ENCODE measurements at regions not wholly inside any gene's neighbourhood (a gene's known extent, or its start where the extent isn't known, plus 50 kb on each side); places are given as distances from the start of the nearest gene placed in this dataset.

DNA sequence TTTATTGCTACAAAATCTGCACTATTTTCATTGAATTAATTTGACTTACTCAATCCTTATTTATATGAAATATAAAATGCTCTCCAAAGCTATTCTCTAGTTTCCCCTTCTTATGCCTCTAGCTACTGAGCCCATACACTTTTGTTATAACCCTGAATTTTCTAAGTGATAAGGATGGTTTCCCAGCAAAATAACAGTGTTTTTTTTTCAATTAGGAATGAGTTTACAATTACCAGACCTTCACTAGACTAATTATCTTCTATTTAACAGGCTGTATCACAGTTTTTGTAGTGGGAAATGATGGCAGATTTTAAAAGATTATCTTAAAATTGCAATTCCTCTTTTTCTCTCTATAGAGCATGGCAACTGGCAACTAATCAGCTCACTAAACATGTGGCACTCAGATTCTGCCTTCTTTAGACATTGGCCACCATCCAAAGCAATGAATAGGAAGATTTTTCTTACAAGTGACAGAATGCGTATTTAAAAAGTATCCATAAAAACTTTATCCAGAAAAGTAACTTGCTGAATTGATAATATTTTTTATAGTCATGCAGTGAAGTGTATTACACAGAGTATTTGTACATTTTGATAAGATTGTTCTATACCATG lies 585.7 kb upstream of the ZNF608 start:
- no peak overlapping the region for H3K27ac ChIP-seq (ENCODE audit: control insufficient read depth, insufficient read depth)
- no peak for TF ChIP-seq SPI1 (IDR thresholded peaks at IDR 0.05; ENCODE audit: borderline replicate concordance, insufficient read depth, low read depth, low read length)
- TF ChIP-seq TARDBP (IDR thresholded peaks at IDR 0.05; ENCODE audit: borderline replicate concordance) = no peak
- TF ChIP-seq NFYB (IDR thresholded peaks at IDR 0.05; ENCODE audit: insufficient read depth, low read depth, low read length) = no peak
- TF ChIP-seq NBN (IDR thresholded peaks at IDR 0.05) = no peak
- no peaks in the 10 kb centered on the region for H4K20me1 ChIP-seq (ENCODE audit: control insufficient read depth, insufficient read depth)
- no peak overlapping the region for H2AFZ ChIP-seq (ENCODE audit: control insufficient read depth, low read depth, low read length)
- intact Hi-C loops (cut with micrococcal nuclease; ENCODE audit: unreplicated experiment) (no loop called here), in situ Hi-C loops (cut with MboI) (no loop called here)
- FAIRE-seq (no peak), DNase-seq (ENCODE audit: low read depth, low spot score) (no peak), ATAC-seq (no peak)
- H3K79me2 ChIP-seq (ENCODE audit: control insufficient read depth, insufficient read depth, low read length) = no peaks in the 10 kb centered on the region
- BruUV-seq (replicated peaks) = no TSS peak
- CTCF ChIA-PET = no interaction called here
- 35% methylated on average over 1 of the region's 1 CpG for WGBS (ENCODE audit: insufficient coverage, insufficient replicate concordance, low lambda C conversion rate, missing lambda C conversion rate)
- H3K4me1 ChIP-seq (ENCODE audit: control insufficient read depth, insufficient read depth, low read length) = no peaks in the 10 kb centered on the region
- H3K9me3 ChIP-seq (replicated peaks; ENCODE audit: control insufficient read depth, insufficient read depth, low read length) = no peaks in the 10 kb centered on the region
- H3K27me3 ChIP-seq (replicated peaks in 1 of 2; ENCODE audit: control insufficient read depth in 2 of 2, insufficient read depth in 2 of 2, low read length in 1 of 2) = no peaks in the 10 kb centered on the region
- RAD21 ChIA-PET (ENCODE audit: unreplicated experiment) = interaction anchor here (0.6 kb wide), 1 partner anchor 915 kb away, joined by 4 read pairs; no protein-coding TSS in a partner anchor
- no peaks in the 10 kb centered on the region for H3K36me3 ChIP-seq (ENCODE audit: control insufficient read depth in 2 of 2, insufficient read depth in 2 of 2, low read length in 1 of 2)
- no peak overlapping the region for H3K4me3 ChIP-seq
- POLR2A ChIA-PET = no interaction called here
- H3K9ac ChIP-seq (ENCODE audit: control insufficient read depth, insufficient read depth, low read length) = no peak overlapping the region
- SMC1A ChIA-PET (ENCODE audit: uncharacterized antibody, unreplicated experiment) = interaction anchor here (0.5 to 1.1 kb wide), 4 partner anchors 9 to 275 kb away, joined by 3 to 6 read pairs (median 3); no protein-coding TSS in a partner anchor
- H3K4me2 ChIP-seq (ENCODE audit: control insufficient read depth, insufficient read depth) = no peak overlapping the region

DNA sequence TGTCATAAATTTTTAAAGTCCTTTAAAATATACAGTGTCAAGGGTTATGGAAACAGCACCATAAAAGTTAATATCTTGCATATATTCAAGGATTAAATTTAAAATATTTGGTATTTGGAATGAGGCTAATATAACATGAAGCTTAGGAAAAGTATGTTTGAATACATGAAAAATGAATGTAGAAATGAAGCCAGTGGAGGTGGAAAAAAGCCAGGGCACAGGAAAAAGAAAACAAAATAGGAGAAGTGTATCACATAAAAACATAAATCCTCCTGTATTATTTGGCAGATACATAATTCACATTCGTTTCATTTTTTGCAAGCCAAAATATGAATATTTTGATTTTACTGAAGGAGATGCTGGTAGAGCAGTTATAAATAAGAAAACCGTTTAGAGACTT lies 587.0 kb upstream of the ZNF608 start:
- intact Hi-C loops (cut with micrococcal nuclease; ENCODE audit: unreplicated experiment) (no loop called here), in situ Hi-C loops (cut with MboI) (no loop called here)
- RAD21 ChIA-PET (ENCODE audit: unreplicated experiment) = no interaction called here
- DNase-seq (ENCODE audit: low read depth, low spot score) (no peak), FAIRE-seq (no peak), ATAC-seq (no peak)
- no TSS peak for BruUV-seq (replicated peaks)
- Histone ChIP-seq H3K4me3 (no peak overlapping the region), H3K9ac (ENCODE audit: control insufficient read depth, insufficient read depth, low read length) (no peak overlapping the region), H3K9me3 (replicated peaks; ENCODE audit: control insufficient read depth, insufficient read depth, low read length) (no peaks in the 10 kb centered on the region), H2AFZ (ENCODE audit: control insufficient read depth, low read depth, low read length) (no peak overlapping the region), H3K27ac (ENCODE audit: control insufficient read depth, insufficient read depth) (no peak overlapping the region), H3K4me1 (ENCODE audit: control insufficient read depth, insufficient read depth, low read length) (no peaks in the 10 kb centered on the region), H3K79me2 (ENCODE audit: control insufficient read depth, insufficient read depth, low read length) (no peaks in the 10 kb centered on the region), H3K4me2 (ENCODE audit: control insufficient read depth, insufficient read depth) (no peak overlapping the region), H3K27me3 (replicated peaks in 1 of 2; ENCODE audit: control insufficient read depth in 2 of 2, insufficient read depth in 2 of 2, low read length in 1 of 2) (no peaks in the 10 kb centered on the region), H4K20me1 (ENCODE audit: control insufficient read depth, insufficient read depth) (no peaks in the 10 kb centered on the region), H3K36me3 (ENCODE audit: control insufficient read depth in 2 of 2, insufficient read depth in 2 of 2, low read length in 1 of 2) (no peaks in the 10 kb centered on the region)
- CTCF ChIA-PET = interaction anchor here (0.6 kb wide), 1 partner anchor 55 kb away, joined by 7 read pairs; no protein-coding TSS in a partner anchor
- POLR2A ChIA-PET = no interaction called here
- TF ChIP-seq, protein P1, sequence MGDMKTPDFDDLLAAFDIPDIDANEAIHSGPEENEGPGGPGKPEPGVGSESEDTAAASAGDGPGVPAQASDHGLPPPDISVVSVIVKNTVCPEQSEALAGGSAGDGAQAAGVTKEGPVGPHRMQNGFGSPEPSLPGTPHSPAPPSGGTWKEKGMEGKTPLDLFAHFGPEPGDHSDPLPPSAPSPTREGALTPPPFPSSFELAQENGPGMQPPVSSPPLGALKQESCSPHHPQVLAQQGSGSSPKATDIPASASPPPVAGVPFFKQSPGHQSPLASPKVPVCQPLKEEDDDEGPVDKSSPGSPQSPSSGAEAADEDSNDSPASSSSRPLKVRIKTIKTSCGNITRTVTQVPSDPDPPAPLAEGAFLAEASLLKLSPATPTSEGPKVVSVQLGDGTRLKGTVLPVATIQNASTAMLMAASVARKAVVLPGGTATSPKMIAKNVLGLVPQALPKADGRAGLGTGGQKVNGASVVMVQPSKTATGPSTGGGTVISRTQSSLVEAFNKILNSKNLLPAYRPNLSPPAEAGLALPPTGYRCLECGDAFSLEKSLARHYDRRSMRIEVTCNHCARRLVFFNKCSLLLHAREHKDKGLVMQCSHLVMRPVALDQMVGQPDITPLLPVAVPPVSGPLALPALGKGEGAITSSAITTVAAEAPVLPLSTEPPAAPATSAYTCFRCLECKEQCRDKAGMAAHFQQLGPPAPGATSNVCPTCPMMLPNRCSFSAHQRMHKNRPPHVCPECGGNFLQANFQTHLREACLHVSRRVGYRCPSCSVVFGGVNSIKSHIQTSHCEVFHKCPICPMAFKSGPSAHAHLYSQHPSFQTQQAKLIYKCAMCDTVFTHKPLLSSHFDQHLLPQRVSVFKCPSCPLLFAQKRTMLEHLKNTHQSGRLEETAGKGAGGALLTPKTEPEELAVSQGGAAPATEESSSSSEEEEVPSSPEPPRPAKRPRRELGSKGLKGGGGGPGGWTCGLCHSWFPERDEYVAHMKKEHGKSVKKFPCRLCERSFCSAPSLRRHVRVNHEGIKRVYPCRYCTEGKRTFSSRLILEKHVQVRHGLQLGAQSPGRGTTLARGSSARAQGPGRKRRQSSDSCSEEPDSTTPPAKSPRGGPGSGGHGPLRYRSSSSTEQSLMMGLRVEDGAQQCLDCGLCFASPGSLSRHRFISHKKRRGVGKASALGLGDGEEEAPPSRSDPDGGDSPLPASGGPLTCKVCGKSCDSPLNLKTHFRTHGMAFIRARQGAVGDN (IDR thresholded peaks at IDR 0.05) = no peak
- TF ChIP-seq SUZ12 (IDR thresholded peaks at IDR 0.05; ENCODE audit: unreplicated experiment) = no peak
- TF ChIP-seq, protein P2, sequence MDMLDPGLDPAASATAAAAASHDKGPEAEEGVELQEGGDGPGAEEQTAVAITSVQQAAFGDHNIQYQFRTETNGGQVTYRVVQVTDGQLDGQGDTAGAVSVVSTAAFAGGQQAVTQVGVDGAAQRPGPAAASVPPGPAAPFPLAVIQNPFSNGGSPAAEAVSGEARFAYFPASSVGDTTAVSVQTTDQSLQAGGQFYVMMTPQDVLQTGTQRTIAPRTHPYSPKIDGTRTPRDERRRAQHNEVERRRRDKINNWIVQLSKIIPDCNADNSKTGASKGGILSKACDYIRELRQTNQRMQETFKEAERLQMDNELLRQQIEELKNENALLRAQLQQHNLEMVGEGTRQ (IDR thresholded peaks at IDR 0.05; ENCODE audit: borderline replicate concordance, low read depth, low read length) = no peak
- TF ChIP-seq KDM1A (IDR thresholded peaks at IDR 0.05; ENCODE audit: borderline replicate concordance) = no peak
- TF ChIP-seq, protein P3, sequence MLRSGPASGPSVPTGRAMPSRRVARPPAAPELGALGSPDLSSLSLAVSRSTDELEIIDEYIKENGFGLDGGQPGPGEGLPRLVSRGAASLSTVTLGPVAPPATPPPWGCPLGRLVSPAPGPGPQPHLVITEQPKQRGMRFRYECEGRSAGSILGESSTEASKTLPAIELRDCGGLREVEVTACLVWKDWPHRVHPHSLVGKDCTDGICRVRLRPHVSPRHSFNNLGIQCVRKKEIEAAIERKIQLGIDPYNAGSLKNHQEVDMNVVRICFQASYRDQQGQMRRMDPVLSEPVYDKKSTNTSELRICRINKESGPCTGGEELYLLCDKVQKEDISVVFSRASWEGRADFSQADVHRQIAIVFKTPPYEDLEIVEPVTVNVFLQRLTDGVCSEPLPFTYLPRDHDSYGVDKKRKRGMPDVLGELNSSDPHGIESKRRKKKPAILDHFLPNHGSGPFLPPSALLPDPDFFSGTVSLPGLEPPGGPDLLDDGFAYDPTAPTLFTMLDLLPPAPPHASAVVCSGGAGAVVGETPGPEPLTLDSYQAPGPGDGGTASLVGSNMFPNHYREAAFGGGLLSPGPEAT (IDR thresholded peaks at IDR 0.05; ENCODE audit: low read depth) = no peak
- SMC1A ChIA-PET (ENCODE audit: uncharacterized antibody, unreplicated experiment) = no interaction called here
- WGBS (ENCODE audit: insufficient coverage, insufficient replicate concordance, low lambda C conversion rate, missing lambda C conversion rate) = 3% methylated on average over 2 of the region's 2 CpGs

All from GM12878 (cell line).